CD14-positive monocyte (primary cell): ENCODE measurements at regions not wholly inside any gene's neighbourhood (a gene's known extent, or its start where the extent isn't known, plus 50 kb on each side); places are given as distances from the start of the nearest gene placed in this dataset.

Experiments
- DNase-seq, 3 donors: peaks; one replicate each; pipeline ENCODE4 v3.0.0-alpha.2; 2011 to 2022
- H2AFZ ChIP-seq: 2 replicates; pipeline ENCODE4 v1.6.0; 2012; ENCODE audit warnings: mild to moderate bottlenecking, low read depth, low read length, inconsistent platforms; ENCODE audit not compliant: insufficient read depth, poor library complexity, severe bottlenecking
- H3K27ac ChIP-seq, 2 donors: 1 replicate in 1 of 2; 2 replicates in 1 of 2; pipeline ENCODE4 v1.5.1; 2012 to 2013; ENCODE audit warnings: low read length in 2 of 2, control low read depth in 1 of 2, inconsistent platforms in 1 of 2, low read depth in 1 of 2, mild to moderate bottlenecking in 1 of 2
- H3K27me3 ChIP-seq, 2 donors: one replicate each; pipeline versions ENCODE4 v1.6.0 to v1.6.1; 2011 to 2013; ENCODE audit warnings: low read length in 2 of 2; ENCODE audit not compliant: control insufficient read depth in 2 of 2, insufficient read depth in 2 of 2
- H3K36me3 ChIP-seq, 2 donors: replicated peaks in 1 of 2; 1 replicate in 1 of 2; 2 replicates in 1 of 2; pipeline versions ENCODE4 v1.5.1 to v1.6.1; 2012 to 2013; ENCODE audit warnings: low read length in 2 of 2, control low read depth in 1 of 2, inconsistent platforms in 1 of 2, mild to moderate bottlenecking in 1 of 2; ENCODE audit not compliant: insufficient read depth in 2 of 2, control insufficient read depth in 1 of 2
- H3K4me1 ChIP-seq, 2 donors: 1 replicate in 1 of 2; 2 replicates in 1 of 2; pipeline versions ENCODE4 v1.5.1 to v1.6.1; 2012 to 2013; ENCODE audit warnings: low read length in 2 of 2, control low read depth in 1 of 2, inconsistent platforms in 1 of 2, mild to moderate bottlenecking in 1 of 2, moderate library complexity in 1 of 2; ENCODE audit not compliant: insufficient read depth in 2 of 2, control insufficient read depth in 1 of 2
- H3K4me2 ChIP-seq: replicated peaks from 2 replicates; pipeline ENCODE3; 2012; ENCODE audit warnings: low read length, moderate library complexity, mild to moderate bottlenecking; ENCODE audit not compliant: poor library complexity, severe bottlenecking; ENCODE audit errors: extremely low read depth
- H3K4me3 ChIP-seq, 3 experiments: fragments of 200-600 bp in 1 of 3; sonication (generic) in 1 of 3; replicated peaks in 1 of 3; 1 replicate in 2 of 3; 2 replicates in 1 of 3; pipeline ENCODE4 v1.5.1; 2011 to 2013; ENCODE audit warnings: low read length in 3 of 3, mild to moderate bottlenecking in 3 of 3, control low read depth in 2 of 3, low read depth in 2 of 3, inconsistent platforms in 1 of 3, moderate library complexity in 1 of 3
- H3K79me2 ChIP-seq: 2 replicates; pipeline ENCODE4 v1.6.0; 2012; ENCODE audit warnings: mild to moderate bottlenecking, control low read depth, inconsistent platforms, low read length, moderate library complexity; ENCODE audit not compliant: insufficient read depth
- H3K9ac ChIP-seq: 2 replicates; pipeline ENCODE4 v1.6.0; 2017; ENCODE audit warnings: low read length, mild to moderate bottlenecking; ENCODE audit not compliant: insufficient read depth, poor library complexity, severe bottlenecking
- H3K9me3 ChIP-seq, 2 donors: replicated peaks in 1 of 2; 1 replicate in 1 of 2; 2 replicates in 1 of 2; pipeline versions ENCODE4 v1.5.1 to v1.6.1; 2012 to 2013; ENCODE audit warnings: low read length in 2 of 2, control low read depth in 1 of 2; ENCODE audit not compliant: control insufficient read depth in 1 of 2, insufficient read depth in 1 of 2
- H4K20me1 ChIP-seq: 2 replicates; pipeline ENCODE4 v1.6.0; 2012; ENCODE audit warnings: mild to moderate bottlenecking, low read length, control low read depth, moderate library complexity; ENCODE audit not compliant: insufficient read depth
- H3K27ac Mint-ChIP-seq, 7 donors: one replicate each; pipeline ENCODE4 v1.8.0; 2020; ENCODE audit warnings: mild to moderate bottlenecking in 7 of 7, mixed read lengths in 7 of 7, moderate library complexity in 6 of 7, inconsistent platforms in 2 of 7
- H3K27me3 Mint-ChIP-seq, 3 donors: one replicate each; pipeline ENCODE4 v1.8.0; 2021 to 2022; ENCODE audit warnings: low read depth in 3 of 3, mild to moderate bottlenecking in 3 of 3, mixed read lengths in 3 of 3, moderate library complexity in 3 of 3, inconsistent platforms in 1 of 3
- H3K36me3 Mint-ChIP-seq, 2 donors: one replicate each; pipeline ENCODE4 v1.8.0; 2020; ENCODE audit warnings: mixed read lengths in 2 of 2, inconsistent platforms in 1 of 2, mild to moderate bottlenecking in 1 of 2
- H3K4me1 Mint-ChIP-seq: one replicate; pipeline ENCODE4 v1.8.0; 2020; ENCODE audit warnings: mild to moderate bottlenecking, mixed read lengths
- H3K4me3 Mint-ChIP-seq, 2 donors: one replicate each; pipeline ENCODE4 v1.8.0; 2020; ENCODE audit warnings: mild to moderate bottlenecking in 2 of 2, mixed read lengths in 2 of 2, moderate library complexity in 1 of 2
- H3K9me3 Mint-ChIP-seq, 7 donors: one replicate each; pipeline ENCODE4 v1.8.0; 2020 to 2022; ENCODE audit warnings: mixed read lengths in 7 of 7, mild to moderate bottlenecking in 6 of 7, moderate library complexity in 6 of 7, inconsistent platforms in 2 of 7
- CTCF ChIP-seq: fragments of 200-600 bp; IDR thresholded peaks from one replicate; pipeline ENCODE4 v1.8.0; 2022; ENCODE audit warnings: antibody characterized with exemption, mild to moderate bottlenecking
- WGBS: methylation state at CpG from one replicate; pipeline ENCODE4 v1.1.5; 2013; ENCODE audit warnings: missing lambda C conversion rate; ENCODE audit not compliant: insufficient coverage; 5-methylcytosine and 5-hydroxymethylcytosine counted together
- intact Hi-C, 2 donors: fragments of 100-400 bp; cut with micrococcal nuclease; formaldehyde crosslinking; loops; one replicate each; pipeline versions ENCODE4 v1.15.0 to v1.15.1; 2023

- no peak for DNase-seq
- Histone ChIP-seq H4K20me1 (no peaks in the 10 kb centered on the region), H3K27me3 (no peaks in the 10 kb centered on the region), H3K9ac (no peak overlapping the region), H3K4me1 (no peaks in the 10 kb centered on the region), H3K36me3 (no peaks in the 10 kb centered on the region), H2AFZ (no peak overlapping the region), H3K27ac (no peak overlapping the region), H3K4me3 (no peak overlapping the region), H3K79me2 (no peaks in the 10 kb centered on the region), H3K9me3 (no peaks in the 10 kb centered on the region), H3K4me2 (no peak overlapping the region)
- Mint-ChIP-seq H3K4me3 (no peak overlapping the region), H3K9me3 (peaks cover 1 to 8% (median 1%) of the 10 kb centered on the region in 7 donors), H3K4me1 (peaks cover 4% of the 10 kb centered on the region), H3K27me3 (peaks cover 0 to 8% (median 5%) of the 10 kb centered on the region in 3 donors), H3K27ac (no peak overlapping the region), H3K36me3 (no peaks in the 10 kb centered on the region)
- TF ChIP-seq CTCF = no peak
- WGBS = no CpG with 5 or more reads among the region's 6 CpGs
- intact Hi-C loops = no loop called here
These were observed 211.3 kb downstream of the GPD2 start for GRCh38 chr2:156647377-156648010.

- no peaks in the 10 kb centered on the region for H3K4me1 ChIP-seq
- H3K27ac ChIP-seq = no peak overlapping the region
- H3K9me3 ChIP-seq = no peaks in the 10 kb centered on the region
- DNase-seq = no peak
- H3K36me3 ChIP-seq = no peaks in the 10 kb centered on the region
- H4K20me1 ChIP-seq = no peaks in the 10 kb centered on the region
- H3K4me1 Mint-ChIP-seq = peaks cover 4% of the 10 kb centered on the region
- no peak overlapping the region for H3K4me3 ChIP-seq
- H3K27me3 ChIP-seq = no peaks in the 10 kb centered on the region
- intact Hi-C loops = no loop called here
- H2AFZ ChIP-seq = no peak overlapping the region
- H3K9me3 Mint-ChIP-seq = peaks cover 1 to 8% (median 2%) of the 10 kb centered on the region in 7 donors
- no peak overlapping the region for H3K4me2 ChIP-seq
- H3K27me3 Mint-ChIP-seq = peaks cover 0 to 8% (median 5%) of the 10 kb centered on the region in 3 donors
- no peaks in the 10 kb centered on the region for H3K36me3 Mint-ChIP-seq
- TF ChIP-seq CTCF = no peak
- no peak overlapping the region for H3K4me3 Mint-ChIP-seq
- H3K79me2 ChIP-seq = no peaks in the 10 kb centered on the region
- H3K9ac ChIP-seq = no peak overlapping the region
- no peak overlapping the region for H3K27ac Mint-ChIP-seq
These were observed 212.3 kb downstream of the GPD2 start for GRCh38 chr2:156648522-156648921.
